Stimulated activated CD4-positive, alpha-beta T cell treated with anti-CD3 and anti-CD28 coated beads, Interleukin-15, amount 100 ng/mL, for 24 hours (primary cell): ENCODE measurements at regions not wholly inside any gene's neighbourhood (a gene's known extent, or its start where the extent isn't known, plus 50 kb on each side); places are given as distances from the start of the nearest gene placed in this dataset.

Experiments
- DNase-seq: peaks from one replicate; pipeline ENCODE4 v3.0.0-alpha.2; 2020

DNA sequence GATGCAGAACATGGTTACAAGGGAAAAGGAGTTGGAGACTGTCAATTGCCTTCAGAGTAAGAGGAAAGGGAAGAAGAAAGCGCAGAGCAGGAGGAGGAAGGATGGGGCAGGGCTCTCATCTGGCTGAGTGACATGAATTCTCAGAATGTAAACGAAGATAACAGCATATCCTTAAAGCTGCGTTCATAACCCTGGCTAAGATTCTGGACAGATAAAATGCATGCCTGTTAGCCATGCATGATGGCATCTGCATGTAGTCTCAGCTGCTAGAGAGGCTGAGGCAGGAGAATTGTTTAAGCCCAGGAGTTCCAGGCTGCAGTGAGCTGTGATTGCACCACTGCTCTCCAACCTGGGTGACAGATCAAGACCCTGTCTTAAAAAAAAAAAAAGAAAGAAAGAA, 493.5 kb upstream of the PRKX start:
- no peak for DNase-seq

GRCh38 chrX:4197971-4198370, 484.5 kb upstream of the PRKX start:
- no peak for DNase-seq

DNA sequence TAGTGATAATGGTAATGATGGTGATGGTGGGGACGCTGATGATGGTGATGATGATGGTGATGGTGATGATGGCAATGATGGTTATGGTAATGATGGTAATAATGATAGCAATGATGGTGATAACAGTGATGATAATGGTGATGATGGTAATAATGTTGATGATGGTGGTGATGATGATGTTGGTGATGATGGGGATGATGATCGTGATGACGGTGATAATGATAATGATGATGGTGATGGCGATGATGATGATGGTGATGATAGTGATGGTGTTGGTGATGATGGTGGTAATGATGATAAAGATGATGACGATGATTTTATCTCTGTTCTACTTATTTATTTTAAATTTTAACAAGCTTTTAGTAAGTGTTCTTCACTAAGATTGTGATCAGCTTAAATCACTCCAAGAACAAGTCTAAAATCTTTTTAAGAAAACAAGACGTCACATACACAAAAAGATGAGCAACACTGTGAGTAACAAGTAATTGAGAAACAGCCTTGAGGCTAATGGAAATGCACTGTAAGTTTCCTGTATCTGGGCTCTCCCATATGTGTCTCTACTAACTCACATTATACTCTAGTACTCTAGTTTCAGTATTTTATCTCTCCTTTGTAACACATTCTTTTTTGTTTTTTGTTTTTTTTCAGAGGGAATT, 480.2 kb upstream of the PRKX start:
- DNase-seq = no peak

- no peak for DNase-seq
Measured at GRCh38 chrX:4186331-4186730, 472.9 kb upstream of the PRKX start.

GRCh38 chrX:4185086-4185485, 471.6 kb upstream of the PRKX start:
- no peak for DNase-seq

GRCh38 chrX:4182408-4182806, 469.0 kb upstream of the PRKX start:
- DNase-seq = no peak

DNA sequence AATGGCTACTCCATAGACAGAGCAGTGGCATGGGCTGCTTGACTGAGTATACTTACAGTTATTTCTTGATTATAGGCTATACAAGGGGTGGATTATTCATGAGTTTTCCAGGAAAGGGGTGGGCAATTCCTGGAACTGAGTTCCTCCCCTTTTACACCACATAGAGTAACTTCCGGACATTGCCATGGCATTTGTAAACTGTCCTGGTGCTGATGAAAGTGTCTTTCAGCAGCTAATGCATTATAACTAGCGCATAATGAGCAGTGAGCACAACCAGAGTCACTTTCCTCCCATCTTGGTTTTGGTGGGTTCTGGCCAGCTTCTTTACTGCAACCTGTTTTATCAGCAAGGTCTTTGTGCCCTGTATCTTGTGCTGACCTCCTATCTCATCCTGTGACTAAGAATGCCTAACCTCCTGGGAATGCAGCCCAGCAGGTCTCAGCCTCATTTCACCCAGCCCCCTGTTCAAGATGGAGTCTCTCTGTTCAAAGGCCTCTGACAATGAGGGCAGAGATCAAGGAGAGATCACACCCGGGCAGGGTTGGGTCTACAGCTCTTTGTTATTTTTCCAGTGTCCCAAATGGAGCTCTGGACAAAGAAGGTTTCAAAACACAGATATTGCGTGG, 468.4 kb upstream of the PRKX start:
- DNase-seq = no peak

DNA sequence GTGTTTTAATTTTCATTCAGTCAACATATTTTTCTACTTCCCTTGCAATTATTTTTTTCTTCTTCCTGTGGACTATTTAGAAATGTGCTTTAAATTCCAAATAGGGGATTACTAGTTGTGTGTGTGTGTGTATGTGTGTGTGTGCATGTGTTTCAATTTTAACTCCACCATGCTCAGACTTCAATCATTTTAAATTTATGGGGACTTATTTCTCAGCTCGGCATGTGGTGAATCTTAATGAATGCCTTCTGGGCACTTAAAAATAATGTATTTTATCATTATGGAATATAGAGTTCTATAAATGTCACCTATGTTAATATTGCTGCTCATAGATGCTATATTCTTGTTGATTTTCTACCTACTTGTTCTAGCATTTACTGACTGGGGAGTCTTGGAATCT, 465.6 kb upstream of the PRKX start:
- no peak for DNase-seq

GRCh38 chrX:4175221-4175620, 461.8 kb upstream of the PRKX start:
- DNase-seq = no peak

DNA sequence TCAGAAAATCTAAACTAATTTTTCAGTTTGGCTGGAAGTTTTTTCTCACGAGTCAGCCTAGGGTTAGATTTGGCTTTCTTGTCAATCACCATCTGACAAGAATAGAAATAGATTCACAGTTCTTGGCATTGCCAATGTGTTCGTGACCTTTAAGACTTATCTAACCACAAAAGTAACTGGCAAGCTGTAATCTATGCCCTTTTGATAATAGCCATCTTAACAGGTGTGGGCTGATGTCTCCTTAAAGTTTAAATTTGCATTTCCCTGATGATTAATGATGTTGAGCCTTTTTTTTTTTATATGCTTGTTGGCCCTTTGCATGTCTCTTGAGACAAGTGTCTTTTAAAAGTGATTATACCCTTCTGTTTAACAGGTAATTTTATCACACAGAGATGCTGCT, 460.3 kb upstream of the PRKX start:
- DNase-seq = no peak

GRCh38 chrX:4151798-4152197, 438.3 kb upstream of the PRKX start:
- DNase-seq = no peak

- no peak for DNase-seq
Measured at GRCh38 chrX:4150259-4150658, 436.8 kb upstream of the PRKX start.

DNA sequence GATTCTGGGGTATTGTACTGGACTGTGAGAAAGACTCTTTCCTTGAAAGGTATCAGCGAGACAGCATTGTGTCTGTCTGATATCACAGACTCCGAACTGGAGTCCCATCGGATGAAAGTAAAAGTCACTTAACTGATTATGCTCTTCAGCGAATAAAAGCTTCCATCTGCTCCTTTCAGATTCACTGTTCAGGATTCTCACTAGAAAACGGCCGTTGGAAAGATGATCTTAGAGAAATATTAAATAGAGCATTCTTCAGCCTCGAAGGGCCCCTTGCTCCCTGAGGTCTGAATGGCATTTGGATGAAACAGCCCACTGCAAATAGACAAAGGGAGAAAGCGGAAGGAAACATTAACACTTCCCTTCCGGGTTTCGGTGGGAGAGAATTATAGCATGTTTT, 416.2 kb upstream of the PRKX start:
- DNase-seq = no peak

GRCh38 chrX:4118666-4119530, 405.4 kb upstream of the PRKX start:
- DNase-seq = no peak

DNA sequence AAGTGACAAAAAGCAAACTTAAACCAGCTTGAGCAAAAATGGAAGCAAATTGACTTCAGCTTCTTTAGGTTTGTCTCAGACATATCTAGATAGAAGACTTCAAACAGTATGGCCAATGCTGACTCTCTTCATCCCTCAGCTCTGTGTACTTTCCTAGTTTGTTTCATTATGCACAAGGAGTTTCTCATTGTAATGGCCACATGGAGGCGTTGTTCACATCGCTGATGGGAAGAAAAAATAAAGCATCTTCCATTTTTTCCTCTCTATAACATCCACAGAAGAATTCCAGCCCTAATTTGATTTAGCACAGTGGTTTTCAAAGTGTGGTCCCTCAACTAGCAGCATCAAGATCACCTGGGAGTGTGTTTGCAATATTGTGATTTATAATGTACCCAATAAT, 397.5 kb upstream of the PRKX start:
- no peak for DNase-seq

DNA sequence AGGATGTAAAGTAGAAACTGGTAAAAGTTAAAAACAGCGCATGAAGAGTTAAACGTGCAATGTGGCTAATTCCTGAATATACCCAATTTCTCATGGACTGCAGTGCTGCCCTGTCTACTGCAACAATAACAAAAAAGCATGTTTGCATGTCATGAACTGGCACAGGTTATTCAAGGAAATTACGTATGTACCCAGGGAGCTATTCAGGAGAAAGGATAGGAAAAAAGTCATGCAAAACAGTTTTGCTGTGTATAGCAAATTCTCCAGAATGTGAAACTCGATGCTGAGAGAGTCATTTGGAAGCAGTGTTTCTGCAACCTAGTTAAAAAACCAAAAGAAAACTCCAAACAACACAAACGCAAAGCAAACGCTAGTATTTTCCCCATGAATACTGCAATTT, 381.5 kb upstream of the PRKX start:
- DNase-seq = no peak

GRCh38 chrX:4091046-4091760, 377.8 kb upstream of the PRKX start:
- DNase-seq = no peak

DNA sequence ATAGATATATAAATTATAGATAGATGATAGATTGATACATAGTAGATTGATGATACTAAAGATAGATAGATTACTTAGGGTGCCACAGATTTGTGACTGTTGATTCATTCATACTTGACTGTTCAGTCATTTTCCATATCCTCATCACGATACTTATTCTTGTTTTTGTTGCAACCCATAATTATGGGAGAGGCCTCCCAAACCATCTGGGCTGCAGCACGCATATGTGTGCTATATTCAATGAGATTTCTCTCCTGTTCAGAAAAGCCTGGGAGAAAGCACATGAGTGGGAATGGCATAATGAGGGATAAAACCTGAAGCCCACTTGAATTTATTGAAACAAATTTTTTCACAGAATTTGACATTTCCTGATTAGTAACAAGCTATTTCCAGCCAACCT, 346.4 kb upstream of the PRKX start:
- no peak for DNase-seq

GRCh38 chrX:4043951-4044350, 330.5 kb upstream of the PRKX start:
- DNase-seq = no peak

DNA sequence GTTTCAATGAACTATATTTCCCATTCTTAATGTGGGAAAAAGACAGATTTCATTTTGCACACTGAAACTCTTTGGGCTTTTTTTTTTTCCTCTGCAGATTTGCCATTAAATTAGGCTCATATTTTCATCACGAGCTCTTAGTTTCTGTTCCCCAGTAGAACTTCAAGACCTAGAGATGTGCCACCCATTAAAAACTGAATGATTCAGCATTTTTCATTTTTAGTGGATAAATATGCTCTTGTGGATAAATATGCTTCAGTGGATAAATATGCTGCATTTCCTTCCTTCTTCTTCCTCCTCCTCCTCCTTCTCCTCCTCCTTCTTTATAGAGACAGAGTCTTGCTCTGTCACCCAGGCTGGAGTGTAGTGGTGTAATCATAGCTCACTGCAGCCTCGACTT, 322.4 kb upstream of the PRKX start:
- DNase-seq = no peak

DNA sequence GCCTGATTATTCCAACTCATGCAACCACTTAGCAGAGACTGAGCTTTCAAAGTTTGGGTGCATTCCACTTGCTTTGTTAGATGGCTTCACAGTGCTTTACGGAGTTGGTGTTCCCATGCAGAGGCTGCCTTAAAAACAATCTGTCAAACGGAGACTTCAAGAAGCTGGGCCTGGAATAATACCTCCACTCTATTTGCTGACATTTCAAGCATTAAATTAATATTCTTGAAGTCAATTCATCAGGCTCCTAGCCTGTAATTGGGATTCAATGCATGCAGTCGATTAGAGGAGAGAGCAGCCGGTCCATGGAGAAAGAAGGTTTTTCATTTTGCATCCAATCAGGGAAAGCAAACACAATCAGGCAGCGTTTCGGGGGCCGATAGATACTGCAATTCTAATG, 314.7 kb upstream of the PRKX start:
- DNase-seq = no peak

DNA sequence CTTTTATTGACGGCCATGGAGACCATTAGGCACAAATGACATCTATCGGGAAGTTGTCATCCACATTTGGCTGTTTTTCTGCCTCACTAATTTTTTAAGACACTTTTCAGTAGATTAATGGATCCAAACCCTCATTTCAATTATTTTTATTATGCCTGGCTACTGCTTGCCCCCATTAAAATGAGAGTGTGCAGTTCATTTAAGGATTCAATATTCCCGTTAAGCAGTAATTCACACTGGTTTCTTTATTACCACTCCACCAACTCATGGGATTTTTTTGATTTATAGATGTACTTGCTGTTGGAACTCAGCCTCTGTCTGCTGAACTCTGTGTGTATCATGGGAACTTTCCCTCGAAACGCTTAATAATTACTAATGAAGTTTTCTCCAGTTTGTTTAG, 291.8 kb upstream of the PRKX start:
- DNase-seq = no peak

DNA sequence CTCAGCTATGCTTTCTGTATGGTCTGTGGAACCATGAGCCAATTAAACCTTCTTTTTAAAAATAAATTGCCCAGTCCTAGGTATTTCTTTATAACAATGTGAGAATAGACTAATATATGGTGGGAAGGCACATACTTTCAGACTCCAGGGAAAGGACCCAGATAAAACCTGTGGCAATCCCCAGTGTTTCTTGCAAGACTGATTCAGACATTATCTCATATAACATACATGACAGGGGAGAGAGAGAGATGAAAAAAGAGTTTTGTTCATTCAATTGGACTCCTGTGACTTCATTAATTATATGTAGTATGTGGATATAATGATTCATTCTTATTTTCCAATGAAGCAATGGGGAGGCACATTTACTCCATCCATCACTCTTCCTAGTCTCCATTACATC, 291.4 kb upstream of the PRKX start:
- no peak for DNase-seq

DNA sequence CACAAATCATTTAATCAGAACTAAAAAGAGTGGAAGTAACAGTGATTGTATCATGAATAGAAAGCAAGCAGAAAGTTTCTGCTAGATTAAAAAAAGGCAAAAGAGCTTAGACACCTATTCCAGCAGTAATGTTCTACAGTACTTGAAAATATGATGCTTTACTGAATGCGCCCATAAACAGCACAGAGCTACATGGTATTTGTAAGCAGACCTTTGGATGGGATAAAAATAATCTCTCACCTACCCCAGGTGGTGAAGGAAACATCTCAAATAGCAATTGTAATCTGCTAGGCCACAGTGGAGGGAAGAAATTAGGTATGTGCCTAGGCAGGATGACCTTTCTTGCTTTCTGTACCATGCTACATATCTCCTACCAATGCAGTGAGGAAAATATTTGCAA, 280.9 kb upstream of the PRKX start:
- no peak for DNase-seq
